HG03520 (cell line): ENCODE measurements at regions not wholly inside any gene's neighbourhood (a gene's known extent, or its start where the extent isn't known, plus 50 kb on each side); places are given as distances from the start of the nearest gene placed in this dataset.
"Not testable (repeated sequence)": the region's sequence is repeated elsewhere in the genome, so short reads cannot be mapped to it uniquely, and the experiment has no call there.

ENCODE experiments used
- ATAC-seq: cut with Tn5 transposase; IDR thresholded peaks from one replicate; pipeline ENCODE4 v1.9.1; 2021; ENCODE audit warnings: mild to moderate bottlenecking, moderate library complexity; ENCODE audit not compliant: unreplicated experiment

- ATAC-seq = no peak
Measured at GRCh38 chr12:126396536-126396935, 1331.3 kb downstream of the AACS start.

DNA sequence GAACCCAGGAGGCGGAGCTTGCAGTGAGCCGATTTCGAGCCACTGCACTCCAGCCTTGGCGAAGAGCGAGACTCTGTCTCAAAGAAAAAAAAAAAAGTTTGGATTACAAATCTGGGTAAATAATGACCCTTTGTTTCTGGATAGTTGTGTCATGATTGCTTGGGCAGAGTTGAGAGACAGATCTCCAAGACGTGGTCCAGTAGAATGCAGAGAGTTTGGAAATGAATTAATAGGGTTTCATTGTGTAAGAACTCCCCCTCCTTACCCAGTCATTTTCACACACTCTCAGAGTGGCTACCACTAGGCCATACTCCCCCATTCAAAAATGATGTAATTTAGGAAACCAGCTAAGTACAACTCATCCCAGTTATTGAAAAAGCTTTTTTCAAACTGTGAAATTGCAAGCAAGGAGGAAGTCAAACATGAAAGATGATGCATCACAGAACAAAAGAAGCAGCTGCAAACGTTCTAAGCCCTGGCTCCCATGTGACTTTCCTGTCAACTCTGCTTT, 1331.9 kb downstream of the AACS start:
- no peak for ATAC-seq

DNA sequence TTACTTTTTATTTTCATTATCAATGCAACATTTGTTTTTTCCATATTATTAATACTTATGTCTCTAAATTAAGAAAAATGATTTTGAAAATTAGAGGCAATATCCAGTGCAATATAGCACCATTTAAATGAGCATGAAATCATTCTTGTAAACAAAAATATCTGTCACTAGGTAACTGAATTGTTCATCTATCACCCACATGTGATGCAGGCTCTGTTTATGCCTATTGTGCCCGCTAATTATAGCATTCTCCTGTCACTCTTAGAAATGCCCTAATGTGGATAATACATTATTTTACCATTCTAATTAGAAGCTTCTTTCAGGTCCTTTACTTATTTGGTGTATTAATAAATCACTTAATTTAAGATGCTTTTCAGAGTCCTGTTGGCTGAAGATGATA, 1332.4 kb downstream of the AACS start:
- ATAC-seq = no peak

- no peak for ATAC-seq
Measured at GRCh38 chr12:126400831-126401230, 1335.6 kb downstream of the AACS start.

GRCh38 chr12:126404293-126404881, 1339.2 kb downstream of the AACS start:
- ATAC-seq = no peak

GRCh38 chr12:126418400-126418799, 1353.2 kb downstream of the AACS start:
- ATAC-seq = no peak

GRCh38 chr12:126419131-126419530, 1353.9 kb downstream of the AACS start:
- no peak for ATAC-seq

DNA sequence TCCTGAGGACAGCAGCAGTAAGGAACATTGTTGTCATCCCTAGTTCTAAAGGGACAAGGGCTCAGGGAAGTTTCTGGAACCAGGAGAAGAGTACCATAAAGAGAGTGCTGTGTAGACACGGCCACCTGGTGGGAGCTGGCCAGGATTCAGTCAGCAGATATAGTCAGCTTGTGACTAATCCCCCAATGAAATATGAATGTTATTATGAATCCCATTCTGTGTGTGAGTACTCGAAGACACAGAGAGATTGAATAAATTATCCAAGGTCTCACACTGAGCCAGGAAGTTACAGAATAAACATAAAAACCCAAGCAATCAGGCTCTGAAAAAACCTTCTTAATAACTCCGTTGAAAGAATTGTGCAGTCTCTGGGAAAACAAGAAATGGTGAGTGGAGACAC, 1359.5 kb downstream of the AACS start:
- no peak for ATAC-seq

DNA sequence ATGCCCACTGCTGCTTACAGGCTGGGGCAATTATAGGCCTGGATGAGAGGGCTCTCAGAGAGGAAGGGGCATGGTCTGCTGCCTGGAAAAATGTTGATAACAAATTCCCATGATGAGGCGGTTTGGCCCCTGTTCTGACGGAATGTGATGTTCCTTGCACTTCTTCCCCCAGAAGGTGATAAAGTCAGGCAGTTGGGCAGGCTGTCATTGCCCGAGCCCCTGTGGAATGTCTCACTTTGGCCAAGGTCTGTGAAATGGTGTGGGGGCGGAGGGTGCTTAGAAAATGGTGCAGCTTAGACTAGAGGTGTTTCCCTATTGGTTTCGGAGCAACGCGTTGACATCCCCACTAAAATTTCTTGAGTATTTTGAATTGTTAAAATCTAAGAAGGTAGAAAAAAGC, 1360.0 kb downstream of the AACS start:
- no peak for ATAC-seq

- ATAC-seq = no peak
Measured at GRCh38 chr12:126428769-126429168, 1363.5 kb downstream of the AACS start.

- ATAC-seq = no peak
Measured at GRCh38 chr12:126430921-126431320, 1365.7 kb downstream of the AACS start.

DNA sequence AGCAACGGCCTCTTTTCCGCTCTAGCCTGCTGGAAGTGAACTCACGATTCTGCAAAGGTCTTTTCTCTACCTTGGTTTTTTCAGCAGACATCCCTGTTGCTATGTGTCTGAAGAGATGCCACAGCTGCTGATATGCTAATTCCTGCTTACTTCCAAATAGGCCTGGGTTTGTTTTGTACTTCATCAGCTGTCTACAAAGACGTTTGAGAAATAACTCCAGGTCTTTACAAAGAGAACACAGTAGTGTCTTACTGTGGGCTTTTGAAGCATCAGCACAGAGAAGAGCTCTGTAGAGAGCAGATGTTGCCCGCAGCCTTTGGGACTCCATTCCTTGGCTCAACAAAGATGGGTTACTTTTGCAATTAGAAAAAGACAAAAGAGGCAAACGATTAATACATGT, 1366.5 kb downstream of the AACS start:
- ATAC-seq = no peak

DNA sequence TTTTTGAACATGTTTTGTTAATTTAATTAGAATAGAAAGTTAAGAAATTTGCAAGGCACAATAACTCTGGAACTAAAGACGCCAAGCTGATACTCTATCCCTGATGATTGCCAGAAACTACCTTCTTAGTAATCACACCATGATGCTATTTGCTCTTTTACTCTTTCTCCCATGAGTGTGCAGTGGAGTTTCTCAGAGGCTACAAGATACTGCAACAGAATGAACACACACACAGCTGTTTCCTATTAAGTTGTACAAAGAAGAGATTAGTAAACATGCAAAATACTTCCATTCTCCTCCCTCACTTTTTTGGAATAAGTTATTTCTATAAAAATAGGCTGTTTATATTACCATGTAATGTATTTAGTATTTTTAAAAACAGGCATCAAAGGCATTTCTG, 1367.5 kb downstream of the AACS start:
- no peak for ATAC-seq

DNA sequence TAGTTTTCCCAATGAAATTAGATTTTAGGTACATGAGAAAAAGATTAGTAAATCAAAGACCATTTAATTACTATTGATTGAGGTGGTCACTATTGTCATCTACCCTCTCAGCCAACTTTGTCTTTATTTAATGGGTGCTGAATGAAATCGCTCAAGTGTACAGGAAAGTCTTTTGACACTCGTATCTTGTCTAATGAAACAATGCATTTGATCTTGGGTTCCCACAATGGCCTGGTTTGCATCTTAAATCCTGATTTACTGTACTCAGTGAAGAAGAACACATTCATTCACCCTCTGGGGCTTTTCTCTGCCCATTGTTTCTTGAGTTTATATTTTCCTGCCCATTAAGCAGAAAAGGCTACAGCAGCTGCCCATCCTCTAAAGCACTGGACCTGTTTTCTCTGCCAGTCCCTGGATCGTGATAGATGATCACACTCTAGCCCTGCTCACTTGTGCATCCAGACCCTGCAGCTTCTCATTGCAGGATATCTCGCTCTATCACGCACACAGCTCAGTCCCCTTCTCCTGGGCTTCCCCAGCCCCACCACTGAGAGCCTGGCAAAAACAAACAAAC, 1369.3 kb downstream of the AACS start:
- no peak for ATAC-seq

GRCh38 chr12:126436041-126436440, 1370.8 kb downstream of the AACS start:
- ATAC-seq = no peak

DNA sequence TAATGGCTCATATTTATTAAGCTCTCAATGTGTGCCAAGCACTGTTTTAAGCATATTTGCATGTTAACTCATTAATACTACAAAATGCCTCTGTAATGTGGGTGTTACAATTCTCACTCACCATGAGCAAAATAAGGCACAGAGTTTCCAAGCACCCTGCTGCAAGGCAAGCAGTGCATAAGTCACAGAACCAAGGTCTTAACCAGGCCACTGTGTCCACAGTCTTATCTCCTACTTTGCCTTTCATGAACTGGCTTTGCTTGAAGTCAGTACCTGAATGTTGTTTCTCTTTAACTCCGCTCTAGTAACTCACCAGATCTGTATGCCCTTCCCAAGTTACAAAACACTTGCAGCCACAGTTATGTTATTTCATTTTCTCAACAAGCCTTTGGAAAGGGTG, 1372.7 kb downstream of the AACS start:
- ATAC-seq = no peak

GRCh38 chr12:126443977-126444376, 1378.7 kb downstream of the AACS start:
- ATAC-seq = no peak

- no peak for ATAC-seq
Measured at GRCh38 chr12:126447346-126447745, 1382.1 kb downstream of the AACS start.

DNA sequence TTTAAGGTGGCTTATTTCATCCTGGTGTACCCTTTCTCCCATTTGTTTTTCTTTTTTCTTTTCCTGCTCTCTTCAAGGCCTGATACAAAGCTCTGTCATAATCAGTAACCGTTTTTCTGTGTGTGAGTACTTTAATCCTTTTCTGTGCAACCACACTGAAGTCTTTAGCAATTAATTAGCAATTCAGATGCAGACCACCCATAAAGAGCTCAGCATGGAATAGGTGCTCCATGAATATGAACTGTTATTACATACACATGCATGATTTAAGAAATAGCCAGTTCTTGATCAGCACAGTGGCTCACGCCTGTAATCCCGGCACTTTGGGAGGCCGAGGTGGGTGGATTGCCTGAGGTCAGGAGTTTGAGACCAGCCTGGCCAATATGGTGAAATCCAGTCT, 1386.6 kb downstream of the AACS start:
- no peak for ATAC-seq

GRCh38 chr12:126452686-126453085, 1387.5 kb downstream of the AACS start:
- not testable (repeated sequence) for ATAC-seq

DNA sequence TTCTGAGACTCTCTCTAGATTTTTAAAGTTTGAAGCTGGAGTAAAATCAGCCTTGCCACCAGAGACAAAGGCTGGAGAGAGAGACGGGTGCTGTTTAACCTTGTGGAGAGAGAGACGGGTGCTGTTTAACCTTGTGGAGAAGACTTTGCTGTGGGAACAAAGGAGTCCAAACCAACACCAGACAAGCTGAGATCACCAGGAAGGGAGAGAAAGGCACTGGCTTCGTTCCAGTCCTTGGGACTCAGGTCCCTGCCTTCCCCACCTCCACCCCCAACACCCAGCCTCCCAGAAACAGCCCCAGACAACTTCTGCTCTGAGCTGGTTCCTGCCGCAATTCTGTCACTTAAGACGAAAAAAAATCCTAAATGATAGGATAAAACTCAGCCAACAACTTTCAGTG, 1389.3 kb downstream of the AACS start:
- no peak for ATAC-seq

GRCh38 chr12:126457776-126458175, 1392.5 kb downstream of the AACS start:
- no peak for ATAC-seq

GRCh38 chr12:126464153-126464552, 1398.9 kb downstream of the AACS start:
- no peak for ATAC-seq
